ENCODE measurements at regions not wholly inside any gene's neighbourhood (a gene's known extent, or its start where the extent isn't known, plus 50 kb on each side); places are given as distances from the start of the nearest gene placed in this dataset.

DNA sequence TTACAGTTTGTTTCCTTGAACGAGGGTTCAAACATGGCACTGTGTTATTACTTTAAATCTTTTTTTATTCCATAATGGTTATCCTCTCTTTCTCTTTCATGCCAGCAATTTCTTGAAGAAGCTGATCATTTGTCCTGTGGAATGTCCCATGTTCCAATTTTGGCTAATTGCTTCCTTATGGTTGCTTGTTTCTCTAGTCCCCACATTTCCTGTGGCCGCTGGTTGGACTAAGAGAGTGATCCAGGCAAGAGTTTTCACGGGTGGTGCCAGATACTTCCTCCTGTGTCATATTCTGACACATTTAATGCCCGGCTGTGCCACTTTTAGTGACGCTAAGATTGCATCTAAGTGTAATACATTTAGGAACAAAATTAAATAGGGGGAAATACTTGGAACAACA is 83.8 kb upstream of the FAM169A start:
- no CpG with 5 or more reads among the region's 5 CpGs for WGBS, 2 donors (ENCODE audit: extremely low coverage in 2 of 2, insufficient read length in 2 of 2, insufficient replicate concordance in 1 of 2)
- no peaks in the 10 kb centered on the region for H3K4me1 ChIP-seq (ENCODE audit: control insufficient read depth in 2 of 2, insufficient read depth in 1 of 2, low read depth in 1 of 2, low read length in 2 of 2)
- no peak overlapping the region for H2BK15ac ChIP-seq (ENCODE audit: low read length)
- no peak overlapping the region for H3K4ac ChIP-seq (ENCODE audit: low read length)
- no peak overlapping the region for H2BK5ac ChIP-seq (ENCODE audit: low read length)
- H3K4me3 ChIP-seq (ENCODE audit: low read length in 2 of 2), result no peak overlapping the region
- no peak overlapping the region for H3K27ac ChIP-seq (replicated peaks; ENCODE audit: low read length)
- H2BK12ac ChIP-seq (ENCODE audit: low read length), result no peak overlapping the region
- H3K9me3 ChIP-seq (replicated peaks in 1 of 2; ENCODE audit: control insufficient read depth in 2 of 2, insufficient read depth in 1 of 2, low read depth in 1 of 2, low read length in 2 of 2), result no peaks in the 10 kb centered on the region
- no peak overlapping the region for H2AFZ ChIP-seq (ENCODE audit: low read length)
- H4K8ac ChIP-seq (ENCODE audit: low read depth, low read length), result no peak overlapping the region
- no peak overlapping the region for H2BK120ac ChIP-seq (ENCODE audit: low read depth, low read length)
- no peaks in the 10 kb centered on the region for H3K79me1 ChIP-seq (ENCODE audit: low read depth, low read length)
- H3K18ac ChIP-seq (ENCODE audit: low read length), result no peak overlapping the region
- H4K91ac ChIP-seq (ENCODE audit: low read depth, low read length, poor library complexity), result no peak overlapping the region
- H3K36me3 ChIP-seq (replicated peaks in 1 of 2; ENCODE audit: control insufficient read depth in 2 of 2, insufficient read depth in 2 of 2, low read length in 2 of 2), result no peaks in the 10 kb centered on the region
- H3K4me2 ChIP-seq (ENCODE audit: insufficient read depth, low read length, poor library complexity, severe bottlenecking), result no peak overlapping the region
- no peak overlapping the region for H3K23ac ChIP-seq (ENCODE audit: low read depth, low read length, poor library complexity)
- H3K14ac ChIP-seq (ENCODE audit: low read length), result no peak overlapping the region
- H2AK5ac ChIP-seq (ENCODE audit: low read depth, low read length), result no peak overlapping the region
- DNase-seq (ENCODE audit: low spot score), result no peak
- H3K9ac ChIP-seq (ENCODE audit: low read depth, low read length, poor library complexity), result no peak overlapping the region
- H3K27me3 ChIP-seq (ENCODE audit: control insufficient read depth in 3 of 3, insufficient read depth in 3 of 3, low read depth in 1 of 3, low read length in 3 of 3), result no peaks in the 10 kb centered on the region

DNA sequence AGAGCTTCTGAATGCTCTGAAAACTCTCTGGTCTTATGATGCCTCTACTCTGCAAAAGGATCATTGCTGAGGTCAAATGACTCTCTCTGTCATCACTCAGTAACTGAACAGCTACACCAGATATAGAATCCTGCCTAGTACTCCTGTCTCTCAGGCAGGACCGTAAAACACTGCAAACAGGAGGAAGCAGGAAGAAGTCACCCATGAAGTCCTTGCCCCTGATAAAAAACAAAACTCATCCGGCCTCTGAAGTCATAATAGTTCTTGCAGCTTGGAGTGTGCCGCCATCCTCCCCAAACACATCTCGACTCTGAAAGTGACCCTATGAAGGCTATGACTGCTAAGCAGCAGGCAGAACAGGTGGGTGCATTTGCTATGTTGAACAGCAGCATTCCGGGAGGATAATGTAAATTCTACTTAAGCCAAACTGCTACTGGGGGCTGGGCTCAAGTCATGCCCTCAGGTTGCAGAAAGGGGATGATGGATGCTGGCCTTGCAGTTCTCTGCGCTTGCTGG is 81.9 kb upstream of the FAM169A start:
- H3K9ac ChIP-seq (ENCODE audit: low read depth, low read length, poor library complexity), result no peak overlapping the region
- no peak overlapping the region for H3K27ac ChIP-seq (replicated peaks; ENCODE audit: low read length)
- no peak overlapping the region for H3K18ac ChIP-seq (ENCODE audit: low read length)
- H4K91ac ChIP-seq (ENCODE audit: low read depth, low read length, poor library complexity), result no peak overlapping the region
- no peak overlapping the region for H3K14ac ChIP-seq (ENCODE audit: low read length)
- H3K4me1 ChIP-seq (ENCODE audit: control insufficient read depth in 2 of 2, insufficient read depth in 1 of 2, low read depth in 1 of 2, low read length in 2 of 2), result no peaks in the 10 kb centered on the region
- no peak overlapping the region for H2BK120ac ChIP-seq (ENCODE audit: low read depth, low read length)
- H3K36me3 ChIP-seq (replicated peaks in 1 of 2; ENCODE audit: control insufficient read depth in 2 of 2, insufficient read depth in 2 of 2, low read length in 2 of 2), result no peaks in the 10 kb centered on the region
- H4K8ac ChIP-seq (ENCODE audit: low read depth, low read length), result no peak overlapping the region
- no peak overlapping the region for H3K4me3 ChIP-seq (ENCODE audit: low read length in 2 of 2)
- no peak overlapping the region for H3K23ac ChIP-seq (ENCODE audit: low read depth, low read length, poor library complexity)
- no peak overlapping the region for H3K4me2 ChIP-seq (ENCODE audit: insufficient read depth, low read length, poor library complexity, severe bottlenecking)
- no peak overlapping the region for H2BK12ac ChIP-seq (ENCODE audit: low read length)
- H2AFZ ChIP-seq (ENCODE audit: low read length), result no peak overlapping the region
- H2BK15ac ChIP-seq (ENCODE audit: low read length), result no peak overlapping the region
- H2AK5ac ChIP-seq (ENCODE audit: low read depth, low read length), result no peak overlapping the region
- no peaks in the 10 kb centered on the region for H3K27me3 ChIP-seq (ENCODE audit: control insufficient read depth in 3 of 3, insufficient read depth in 3 of 3, low read depth in 1 of 3, low read length in 3 of 3)
- no CpG with 5 or more reads among the region's 6 CpGs for WGBS, 2 donors (ENCODE audit: extremely low coverage in 2 of 2, insufficient read length in 2 of 2, insufficient replicate concordance in 1 of 2)
- no peak overlapping the region for H3K4ac ChIP-seq (ENCODE audit: low read length)
- no peak for DNase-seq (ENCODE audit: low spot score)
- H2BK5ac ChIP-seq (ENCODE audit: low read length), result no peak overlapping the region
- no peaks in the 10 kb centered on the region for H3K79me1 ChIP-seq (ENCODE audit: low read depth, low read length)
- no peaks in the 10 kb centered on the region for H3K9me3 ChIP-seq (replicated peaks in 1 of 2; ENCODE audit: control insufficient read depth in 2 of 2, insufficient read depth in 1 of 2, low read depth in 1 of 2, low read length in 2 of 2)

DNA sequence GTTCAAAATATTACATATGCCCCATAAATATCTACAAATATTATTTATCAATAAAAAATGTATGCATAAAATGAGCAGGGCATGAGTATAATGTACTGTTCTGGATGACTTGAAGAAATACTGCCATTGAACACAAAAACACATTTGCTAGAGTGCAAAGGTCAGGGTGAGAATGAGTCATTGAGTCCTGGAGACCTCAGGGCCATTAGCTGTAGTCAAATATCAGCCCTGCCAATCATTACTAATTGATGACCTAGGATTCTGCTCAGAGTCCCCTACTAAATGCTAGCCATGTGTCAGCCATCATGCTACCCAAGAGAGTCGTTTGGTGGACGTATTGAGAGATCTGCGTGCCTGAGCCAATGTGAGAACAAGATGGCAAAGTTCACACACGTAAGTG is 80.3 kb upstream of the FAM169A start:
- H3K27me3 ChIP-seq (ENCODE audit: control insufficient read depth in 3 of 3, insufficient read depth in 3 of 3, low read depth in 1 of 3, low read length in 3 of 3), result no peaks in the 10 kb centered on the region
- H3K4me1 ChIP-seq (ENCODE audit: control insufficient read depth in 2 of 2, insufficient read depth in 1 of 2, low read depth in 1 of 2, low read length in 2 of 2), result no peaks in the 10 kb centered on the region
- no peak overlapping the region for H3K9ac ChIP-seq (ENCODE audit: low read depth, low read length, poor library complexity)
- no peak overlapping the region for H2BK15ac ChIP-seq (ENCODE audit: low read length)
- no peak overlapping the region for H3K27ac ChIP-seq (replicated peaks; ENCODE audit: low read length)
- no peaks in the 10 kb centered on the region for H3K79me1 ChIP-seq (ENCODE audit: low read depth, low read length)
- no CpG with 5 or more reads among the region's 4 CpGs for WGBS, 2 donors (ENCODE audit: extremely low coverage in 2 of 2, insufficient read length in 2 of 2, insufficient replicate concordance in 1 of 2)
- H3K4ac ChIP-seq (ENCODE audit: low read length), result no peak overlapping the region
- H2BK5ac ChIP-seq (ENCODE audit: low read length), result no peak overlapping the region
- no peak for DNase-seq (ENCODE audit: low spot score)
- no peak overlapping the region for H3K4me3 ChIP-seq (ENCODE audit: low read length in 2 of 2)
- H4K91ac ChIP-seq (ENCODE audit: low read depth, low read length, poor library complexity), result no peak overlapping the region
- H2AK5ac ChIP-seq (ENCODE audit: low read depth, low read length), result no peak overlapping the region
- no peaks in the 10 kb centered on the region for H3K36me3 ChIP-seq (replicated peaks in 1 of 2; ENCODE audit: control insufficient read depth in 2 of 2, insufficient read depth in 2 of 2, low read length in 2 of 2)
- H2BK12ac ChIP-seq (ENCODE audit: low read length), result no peak overlapping the region
- H3K23ac ChIP-seq (ENCODE audit: low read depth, low read length, poor library complexity), result no peak overlapping the region
- H2AFZ ChIP-seq (ENCODE audit: low read length), result no peak overlapping the region
- no peak overlapping the region for H3K14ac ChIP-seq (ENCODE audit: low read length)
- no peak overlapping the region for H3K18ac ChIP-seq (ENCODE audit: low read length)
- no peak overlapping the region for H4K8ac ChIP-seq (ENCODE audit: low read depth, low read length)
- no peak overlapping the region for H2BK120ac ChIP-seq (ENCODE audit: low read depth, low read length)
- H3K9me3 ChIP-seq (replicated peaks in 1 of 2; ENCODE audit: control insufficient read depth in 2 of 2, insufficient read depth in 1 of 2, low read depth in 1 of 2, low read length in 2 of 2), result no peaks in the 10 kb centered on the region
- no peak overlapping the region for H3K4me2 ChIP-seq (ENCODE audit: insufficient read depth, low read length, poor library complexity, severe bottlenecking)

DNA sequence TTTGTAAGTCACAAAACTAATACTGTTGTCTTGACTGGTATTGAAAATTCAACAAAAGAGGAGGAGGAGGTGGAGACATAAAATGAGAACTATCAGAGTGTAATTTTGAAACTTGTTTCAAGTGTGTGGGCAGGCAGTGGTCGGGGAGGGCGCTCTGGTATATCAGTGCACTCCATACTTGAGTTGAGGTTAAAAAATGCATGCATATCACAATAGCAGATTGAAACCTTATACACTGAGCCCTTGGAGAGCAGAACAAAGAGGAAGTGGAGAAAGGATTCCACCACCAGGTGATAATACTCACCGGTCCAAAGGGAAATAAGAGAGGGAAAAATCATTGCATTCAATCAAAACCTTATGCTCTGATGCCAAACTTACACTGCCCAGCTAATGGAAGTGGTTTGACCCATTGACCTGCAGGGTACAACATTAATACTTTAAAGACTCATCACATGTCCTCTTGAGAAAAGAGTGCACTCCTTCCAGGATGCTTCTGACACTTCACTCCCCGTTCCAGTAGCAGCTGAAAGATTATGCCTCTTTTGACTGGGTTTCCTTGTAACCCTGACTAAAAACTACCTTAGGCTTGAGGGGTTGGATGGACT is 79.5 kb upstream of the FAM169A start:
- Histone ChIP-seq H2BK5ac (ENCODE audit: low read length) (no peak overlapping the region), H2AK5ac (ENCODE audit: low read depth, low read length) (no peak overlapping the region), H2AFZ (ENCODE audit: low read length) (no peak overlapping the region), H3K18ac (ENCODE audit: low read length) (no peak overlapping the region), H4K8ac (ENCODE audit: low read depth, low read length) (no peak overlapping the region), H3K27ac (replicated peaks; ENCODE audit: low read length) (no peak overlapping the region), H3K23ac (ENCODE audit: low read depth, low read length, poor library complexity) (no peak overlapping the region), H4K91ac (ENCODE audit: low read depth, low read length, poor library complexity) (no peak overlapping the region), H3K36me3 (replicated peaks in 1 of 2; ENCODE audit: control insufficient read depth in 2 of 2, insufficient read depth in 2 of 2, low read length in 2 of 2) (no peaks in the 10 kb centered on the region), H3K9me3 (replicated peaks in 1 of 2; ENCODE audit: control insufficient read depth in 2 of 2, insufficient read depth in 1 of 2, low read depth in 1 of 2, low read length in 2 of 2) (no peaks in the 10 kb centered on the region), H3K4me3 (ENCODE audit: low read length in 2 of 2) (no peak overlapping the region), H2BK15ac (ENCODE audit: low read length) (no peak overlapping the region), H3K27me3 (ENCODE audit: control insufficient read depth in 3 of 3, insufficient read depth in 3 of 3, low read depth in 1 of 3, low read length in 3 of 3) (no peaks in the 10 kb centered on the region), H3K4me1 (ENCODE audit: control insufficient read depth in 2 of 2, insufficient read depth in 1 of 2, low read depth in 1 of 2, low read length in 2 of 2) (no peaks in the 10 kb centered on the region), H3K4ac (ENCODE audit: low read length) (no peak overlapping the region), H2BK120ac (ENCODE audit: low read depth, low read length) (no peak overlapping the region), H3K4me2 (ENCODE audit: insufficient read depth, low read length, poor library complexity, severe bottlenecking) (no peak overlapping the region), H3K79me1 (ENCODE audit: low read depth, low read length) (no peaks in the 10 kb centered on the region), H2BK12ac (ENCODE audit: low read length) (no peak overlapping the region), H3K9ac (ENCODE audit: low read depth, low read length, poor library complexity) (no peak overlapping the region), H3K14ac (ENCODE audit: low read length) (no peak overlapping the region)
- no CpG with 5 or more reads among the region's 4 CpGs for WGBS, 2 donors (ENCODE audit: extremely low coverage in 2 of 2, insufficient read length in 2 of 2, insufficient replicate concordance in 1 of 2)
- DNase-seq (ENCODE audit: low spot score), result no peak

All from neuronal stem cell (in vitro differentiated cells).